Type B pancreatic cell (in vitro differentiated cells): ENCODE measurements at regions not wholly inside any gene's neighbourhood (a gene's known extent, or its start where the extent isn't known, plus 50 kb on each side); places are given as distances from the start of the nearest gene placed in this dataset.

ENCODE experiments used
- DNase-seq: peaks from one replicate; pipeline ENCODE4 v3.0.0; 2021; ENCODE audit warnings: mixed read lengths; ENCODE audit not compliant: unreplicated experiment; ENCODE audit errors: extremely low spot score
- H3K27ac Mint-ChIP-seq: 2 replicates; pipeline ENCODE4 v1.8.0; 2021; ENCODE audit warnings: mild to moderate bottlenecking, mixed read lengths
- H3K27me3 Mint-ChIP-seq: 2 replicates; pipeline ENCODE4 v1.8.0; 2021; ENCODE audit warnings: mixed read lengths
- H3K36me3 Mint-ChIP-seq: 2 replicates; pipeline ENCODE4 v1.8.0; 2021; ENCODE audit warnings: mixed read lengths
- H3K4me1 Mint-ChIP-seq: one replicate; pipeline ENCODE4 v1.8.0; 2021; ENCODE audit warnings: mixed read lengths; ENCODE audit not compliant: unreplicated experiment
- H3K4me3 Mint-ChIP-seq: 2 replicates; pipeline ENCODE4 v1.8.0; 2021; ENCODE audit warnings: mild to moderate bottlenecking, mixed read lengths
- H3K9me3 Mint-ChIP-seq: 2 replicates; pipeline ENCODE4 v1.8.0; 2021; ENCODE audit warnings: mixed read lengths
- TF ChIP-seq, protein P1 (sequence below): fragments of 200-600 bp; sonication (generic); conservative IDR thresholded peaks from 2 replicates; pipeline ENCODE4 v1.5.0; 2021; ENCODE audit warnings: antibody characterized with exemption, mild to moderate bottlenecking

DNA sequence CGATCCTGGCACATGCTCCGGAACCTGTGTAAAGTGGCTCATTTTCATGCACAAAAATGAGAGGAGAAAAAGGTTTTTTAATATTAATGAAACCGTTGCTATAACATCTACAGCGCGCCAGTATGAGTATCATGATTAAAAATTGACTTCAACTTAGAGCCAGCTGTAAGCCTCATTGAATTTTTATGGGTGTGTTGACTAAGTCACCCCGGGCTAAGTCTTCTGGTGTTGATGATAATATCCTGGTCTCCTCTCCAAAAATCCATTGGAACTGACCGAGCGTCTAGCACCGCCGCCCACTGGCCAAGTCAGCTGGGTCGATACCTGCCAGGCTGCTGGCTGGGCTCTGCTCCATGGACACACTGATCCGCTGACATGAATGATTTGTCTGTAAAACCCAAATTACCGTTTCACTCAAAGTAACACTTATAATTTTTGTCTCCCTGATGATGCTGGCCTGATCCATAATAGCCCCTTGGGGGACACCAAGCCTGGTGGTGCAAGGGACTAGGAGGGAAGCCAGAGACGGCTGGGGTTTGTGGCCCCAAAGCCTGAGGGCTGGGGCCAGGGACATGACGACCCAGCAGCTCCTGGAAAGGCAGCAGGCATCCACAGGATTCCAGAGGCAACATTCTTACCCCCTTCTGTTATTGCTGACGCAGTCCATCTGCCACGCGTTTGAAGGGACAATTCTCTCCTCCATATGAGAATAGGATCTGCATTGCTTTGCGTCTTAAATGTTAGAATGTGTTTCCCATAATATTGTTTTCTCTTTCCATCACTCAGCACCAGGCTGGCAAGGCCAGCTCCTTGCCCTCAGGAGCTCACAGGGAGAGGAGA, 131.0 kb upstream of the PPP2R2D start:
- H3K36me3 Mint-ChIP-seq = no peaks in the 10 kb centered on the region
- H3K9me3 Mint-ChIP-seq = no peaks in the 10 kb centered on the region
- H3K4me3 Mint-ChIP-seq = no peak overlapping the region
- H3K27me3 Mint-ChIP-seq = peaks cover 11% of the 10 kb centered on the region
- TF ChIP-seq, protein P1, sequence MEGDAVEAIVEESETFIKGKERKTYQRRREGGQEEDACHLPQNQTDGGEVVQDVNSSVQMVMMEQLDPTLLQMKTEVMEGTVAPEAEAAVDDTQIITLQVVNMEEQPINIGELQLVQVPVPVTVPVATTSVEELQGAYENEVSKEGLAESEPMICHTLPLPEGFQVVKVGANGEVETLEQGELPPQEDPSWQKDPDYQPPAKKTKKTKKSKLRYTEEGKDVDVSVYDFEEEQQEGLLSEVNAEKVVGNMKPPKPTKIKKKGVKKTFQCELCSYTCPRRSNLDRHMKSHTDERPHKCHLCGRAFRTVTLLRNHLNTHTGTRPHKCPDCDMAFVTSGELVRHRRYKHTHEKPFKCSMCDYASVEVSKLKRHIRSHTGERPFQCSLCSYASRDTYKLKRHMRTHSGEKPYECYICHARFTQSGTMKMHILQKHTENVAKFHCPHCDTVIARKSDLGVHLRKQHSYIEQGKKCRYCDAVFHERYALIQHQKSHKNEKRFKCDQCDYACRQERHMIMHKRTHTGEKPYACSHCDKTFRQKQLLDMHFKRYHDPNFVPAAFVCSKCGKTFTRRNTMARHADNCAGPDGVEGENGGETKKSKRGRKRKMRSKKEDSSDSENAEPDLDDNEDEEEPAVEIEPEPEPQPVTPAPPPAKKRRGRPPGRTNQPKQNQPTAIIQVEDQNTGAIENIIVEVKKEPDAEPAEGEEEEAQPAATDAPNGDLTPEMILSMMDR = no peak
- no peak for DNase-seq
- peaks cover 24% of the 10 kb centered on the region for H3K4me1 Mint-ChIP-seq
- no peak overlapping the region for H3K27ac Mint-ChIP-seq

DNA sequence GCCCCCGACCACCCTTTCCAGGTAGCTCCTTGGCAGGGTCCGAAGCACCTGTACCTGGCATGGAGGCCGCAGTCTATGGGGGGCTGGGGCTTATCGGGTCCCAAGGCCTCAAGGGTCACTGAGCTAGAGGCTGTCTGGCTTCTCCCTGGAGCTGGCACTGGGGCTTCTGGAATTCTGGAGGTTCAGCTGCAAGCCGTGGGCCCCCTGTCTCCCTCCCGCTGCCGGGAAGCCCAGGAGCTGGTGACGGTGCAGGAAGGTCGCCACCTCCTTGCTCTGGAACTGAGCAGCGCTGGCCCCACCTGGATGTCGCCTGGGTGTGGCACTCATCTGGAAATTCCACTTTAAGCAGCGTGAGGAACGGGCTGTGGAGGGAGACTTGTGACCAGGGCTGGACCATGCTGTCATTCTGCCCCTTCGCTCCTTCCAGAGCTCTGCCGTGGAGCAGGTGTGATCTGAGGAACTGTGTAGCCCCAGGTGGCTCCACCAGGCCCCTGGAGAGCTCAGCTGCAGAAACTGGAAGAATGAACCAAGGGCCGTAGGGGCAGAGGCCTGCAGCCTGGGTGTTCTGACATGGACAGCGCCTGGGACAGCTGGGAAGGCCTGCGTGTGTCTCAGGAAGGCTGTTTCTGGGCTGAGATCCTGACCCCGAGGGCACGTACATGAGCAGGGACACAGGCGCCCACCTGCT, 129.7 kb upstream of the PPP2R2D start:
- TF ChIP-seq, protein P1 = no peak
- H3K27me3 Mint-ChIP-seq = peaks cover 11% of the 10 kb centered on the region
- H3K9me3 Mint-ChIP-seq = no peaks in the 10 kb centered on the region
- DNase-seq = no peak
- H3K4me1 Mint-ChIP-seq = peaks cover 30% of the 10 kb centered on the region
- no peak overlapping the region for H3K27ac Mint-ChIP-seq
- H3K36me3 Mint-ChIP-seq = no peaks in the 10 kb centered on the region
- H3K4me3 Mint-ChIP-seq = no peak overlapping the region

DNA sequence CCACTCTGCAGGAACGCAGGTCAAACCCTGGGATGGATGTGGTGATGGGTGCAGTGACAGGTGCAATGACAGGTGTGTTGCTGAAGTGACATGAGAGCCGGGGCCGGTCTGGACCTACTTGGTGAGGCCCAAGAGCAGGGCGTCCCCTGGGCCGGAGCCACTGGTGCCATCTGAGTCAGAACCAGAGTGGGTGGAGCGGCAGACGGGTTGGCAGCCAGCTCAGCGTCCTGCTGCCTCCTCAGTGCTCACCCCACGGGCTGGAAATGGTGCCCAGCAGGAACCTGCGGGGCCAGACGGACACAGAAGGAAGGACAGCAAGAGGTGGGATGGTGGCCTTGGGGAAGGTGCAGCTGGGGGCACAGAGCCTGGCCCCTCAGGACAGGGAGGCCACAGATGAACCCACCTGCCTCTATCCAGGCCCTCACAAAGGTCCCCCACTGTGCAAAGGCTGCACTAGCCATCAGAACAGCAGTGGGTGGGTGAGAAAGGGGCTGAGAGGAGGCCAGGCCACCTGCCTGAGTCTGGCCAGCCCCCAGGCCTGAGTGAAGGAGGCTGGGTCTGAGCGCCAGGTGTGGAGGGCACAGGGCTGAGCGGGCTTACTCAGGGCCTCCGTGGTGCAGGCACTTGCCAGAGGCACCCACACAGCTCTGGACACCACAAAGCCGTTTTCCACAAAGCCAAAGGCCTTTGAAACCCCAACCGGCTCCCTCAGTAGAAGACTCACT, 129.0 kb upstream of the PPP2R2D start:
- peaks cover 30% of the 10 kb centered on the region for H3K4me1 Mint-ChIP-seq
- no peaks in the 10 kb centered on the region for H3K36me3 Mint-ChIP-seq
- peaks cover 11% of the 10 kb centered on the region for H3K27me3 Mint-ChIP-seq
- no peak for DNase-seq
- no peak overlapping the region for H3K27ac Mint-ChIP-seq
- no peaks in the 10 kb centered on the region for H3K9me3 Mint-ChIP-seq
- H3K4me3 Mint-ChIP-seq = no peak overlapping the region
- TF ChIP-seq, protein P1 = no peak

DNA sequence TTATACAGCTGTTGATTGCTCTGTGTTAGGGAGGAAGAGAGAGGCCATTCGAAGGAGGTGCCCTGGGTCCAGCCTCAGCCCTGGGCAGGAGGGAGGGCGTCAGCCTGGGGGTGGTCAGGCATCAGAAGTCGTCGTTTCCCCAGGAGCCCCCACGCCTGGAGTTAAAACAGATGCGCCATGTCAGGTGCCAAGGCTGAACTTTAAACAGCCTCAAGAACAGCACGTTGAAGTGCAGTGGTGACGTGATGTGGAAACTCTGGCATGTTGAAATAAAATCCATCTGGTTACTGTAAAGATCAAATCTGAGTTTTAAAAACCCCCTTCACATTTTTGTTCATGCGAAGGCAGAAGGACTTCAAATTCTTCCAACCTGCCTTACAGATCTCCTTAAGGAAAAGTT, 128.4 kb upstream of the PPP2R2D start:
- H3K4me1 Mint-ChIP-seq = peaks cover 30% of the 10 kb centered on the region
- DNase-seq = no peak
- TF ChIP-seq, protein P1 = no peak
- H3K4me3 Mint-ChIP-seq = no peak overlapping the region
- no peaks in the 10 kb centered on the region for H3K36me3 Mint-ChIP-seq
- H3K27ac Mint-ChIP-seq = no peak overlapping the region
- peaks cover 11% of the 10 kb centered on the region for H3K27me3 Mint-ChIP-seq
- H3K9me3 Mint-ChIP-seq = peaks cover 4% of the 10 kb centered on the region

DNA sequence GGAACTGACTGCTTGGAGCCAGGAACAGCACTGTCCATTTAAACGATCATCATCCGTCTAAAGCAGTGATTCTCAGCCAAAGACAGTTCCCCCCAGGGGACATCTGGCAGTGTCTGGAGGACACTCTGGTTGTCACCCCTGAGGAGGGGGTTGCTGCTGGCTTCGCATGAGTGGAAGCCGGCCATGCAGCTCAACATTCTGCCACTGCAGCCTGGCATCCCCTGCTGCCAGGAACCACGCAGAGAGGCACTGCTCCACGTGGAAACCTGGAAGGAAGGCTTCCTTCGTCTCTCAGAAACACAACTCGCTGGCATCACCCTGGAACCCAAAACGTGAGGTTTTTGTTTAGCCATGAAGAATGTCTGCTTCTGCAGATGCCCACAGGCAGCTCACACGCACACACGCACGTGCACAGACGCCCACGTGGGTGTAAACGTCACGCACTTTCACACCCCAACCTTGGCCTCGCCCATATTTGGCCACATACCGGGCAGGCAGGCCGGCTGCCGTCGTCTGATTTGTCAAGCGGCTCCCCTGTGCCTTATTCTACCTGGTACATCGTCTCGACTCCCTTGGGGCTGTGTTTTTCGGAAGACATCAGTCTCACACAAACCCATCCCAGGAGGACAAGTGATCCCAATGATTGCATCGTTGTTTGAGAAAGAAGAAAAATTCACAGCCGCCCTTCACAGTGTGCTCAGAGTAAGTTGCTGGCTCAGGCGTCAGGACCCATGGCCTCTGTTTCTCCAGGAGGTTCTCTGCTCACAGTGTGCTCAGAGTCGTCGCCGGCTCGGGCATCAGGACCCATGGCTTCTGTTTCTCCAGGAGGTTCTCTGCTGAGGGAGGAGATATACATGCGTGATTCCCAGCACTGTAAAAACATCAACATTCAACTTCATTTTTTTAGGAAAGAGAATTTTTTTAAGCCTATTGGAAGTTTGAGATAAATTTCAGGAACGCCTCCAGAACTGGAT, 127.2 kb upstream of the PPP2R2D start:
- DNase-seq = no peak
- peaks cover 15% of the 10 kb centered on the region for H3K27me3 Mint-ChIP-seq
- peaks cover 11% of the 10 kb centered on the region for H3K9me3 Mint-ChIP-seq
- peaks cover 30% of the 10 kb centered on the region for H3K4me1 Mint-ChIP-seq
- H3K36me3 Mint-ChIP-seq = no peaks in the 10 kb centered on the region
- H3K4me3 Mint-ChIP-seq = no peak overlapping the region
- H3K27ac Mint-ChIP-seq = no peak overlapping the region
- TF ChIP-seq, protein P1 = no peak
